ENCODE measurements at regions not wholly inside any gene's neighbourhood (a gene's known extent, or its start where the extent isn't known, plus 50 kb on each side); places are given as distances from the start of the nearest gene placed in this dataset.
A peak's percentile ranks its signal among the peaks of the same experiment; 100 is the strongest.

- no peaks in the 10 kb centered on the region for H3K36me3 Mint-ChIP-seq (ENCODE audit: low read depth)
- H3K9me3 Mint-ChIP-seq: peaks cover 12% of the 10 kb centered on the region
- H3K4me3 Mint-ChIP-seq: no peak overlapping the region
- H3K4me1 Mint-ChIP-seq: no peaks in the 10 kb centered on the region
- no peaks in the 10 kb centered on the region for H3K27me3 Mint-ChIP-seq (ENCODE audit: low read depth)
- TF ChIP-seq CTCF (IDR thresholded peaks at IDR 0.05; ENCODE audit: unreplicated experiment in 3 of 3): no peak
- H3K27ac Mint-ChIP-seq: no peak overlapping the region
Observed at GRCh38 chrX:142804085-142804484, 221.6 kb upstream of the SPANXN4 start.

GRCh38 chrX:142819461-142819860 is 206.3 kb upstream of the SPANXN4 start:
- no peak overlapping the region for H3K27ac Mint-ChIP-seq
- H3K9me3 Mint-ChIP-seq: peaks cover 24% of the 10 kb centered on the region
- H3K27me3 Mint-ChIP-seq (ENCODE audit: low read depth): no peaks in the 10 kb centered on the region
- H3K36me3 Mint-ChIP-seq (ENCODE audit: low read depth): no peaks in the 10 kb centered on the region
- no peaks in the 10 kb centered on the region for H3K4me1 Mint-ChIP-seq
- H3K4me3 Mint-ChIP-seq: no peak overlapping the region
- no peak for TF ChIP-seq CTCF (IDR thresholded peaks at IDR 0.05; ENCODE audit: unreplicated experiment in 3 of 3)

- TF ChIP-seq CTCF (IDR thresholded peaks at IDR 0.05; ENCODE audit: unreplicated experiment in 3 of 3): no peak
- Mint-ChIP-seq H3K4me1 (peaks cover 10% of the 10 kb centered on the region), H3K9me3 (no peaks in the 10 kb centered on the region), H3K27me3 (ENCODE audit: low read depth) (no peaks in the 10 kb centered on the region), H3K27ac (no peak overlapping the region), H3K36me3 (ENCODE audit: low read depth) (no peaks in the 10 kb centered on the region), H3K4me3 (no peak overlapping the region)
Observed at GRCh38 chrX:142828129-142828528, 197.6 kb upstream of the SPANXN4 start.

- no peaks in the 10 kb centered on the region for H3K9me3 Mint-ChIP-seq
- H3K4me1 Mint-ChIP-seq: peaks cover 10% of the 10 kb centered on the region
- no peak overlapping the region for H3K4me3 Mint-ChIP-seq
- H3K27me3 Mint-ChIP-seq (ENCODE audit: low read depth): no peaks in the 10 kb centered on the region
- H3K27ac Mint-ChIP-seq: peak overlapping the region; percentile 38 to 83 (median 40)
- TF ChIP-seq CTCF (IDR thresholded peaks at IDR 0.05; ENCODE audit: unreplicated experiment in 3 of 3): no peak
- H3K36me3 Mint-ChIP-seq (ENCODE audit: low read depth): no peaks in the 10 kb centered on the region
Observed at GRCh38 chrX:142831961-142832530, 193.7 kb upstream of the SPANXN4 start.

GRCh38 chrX:142854970-142855369 is 170.8 kb upstream of the SPANXN4 start:
- Mint-ChIP-seq H3K36me3 (ENCODE audit: low read depth) (no peaks in the 10 kb centered on the region), H3K27ac (no peak overlapping the region), H3K9me3 (peaks cover 10% of the 10 kb centered on the region), H3K4me3 (no peak overlapping the region), H3K4me1 (no peaks in the 10 kb centered on the region), H3K27me3 (ENCODE audit: low read depth) (no peaks in the 10 kb centered on the region)
- TF ChIP-seq CTCF (IDR thresholded peaks at IDR 0.05; ENCODE audit: unreplicated experiment in 3 of 3): no peak

- no peak for TF ChIP-seq CTCF (IDR thresholded peaks at IDR 0.05; ENCODE audit: unreplicated experiment in 3 of 3)
- Mint-ChIP-seq H3K27ac (no peak overlapping the region), H3K36me3 (ENCODE audit: low read depth) (no peaks in the 10 kb centered on the region), H3K9me3 (peaks cover 9% of the 10 kb centered on the region), H3K4me3 (no peak overlapping the region), H3K4me1 (no peaks in the 10 kb centered on the region), H3K27me3 (ENCODE audit: low read depth) (no peaks in the 10 kb centered on the region)
Observed at GRCh38 chrX:142860944-142861343, 164.8 kb upstream of the SPANXN4 start.

Measured in nephron (organoid).